ENCODE measurements at regions not wholly inside any gene's neighbourhood (a gene's known extent, or its start where the extent isn't known, plus 50 kb on each side); places are given as distances from the start of the nearest gene placed in this dataset.

DNA sequence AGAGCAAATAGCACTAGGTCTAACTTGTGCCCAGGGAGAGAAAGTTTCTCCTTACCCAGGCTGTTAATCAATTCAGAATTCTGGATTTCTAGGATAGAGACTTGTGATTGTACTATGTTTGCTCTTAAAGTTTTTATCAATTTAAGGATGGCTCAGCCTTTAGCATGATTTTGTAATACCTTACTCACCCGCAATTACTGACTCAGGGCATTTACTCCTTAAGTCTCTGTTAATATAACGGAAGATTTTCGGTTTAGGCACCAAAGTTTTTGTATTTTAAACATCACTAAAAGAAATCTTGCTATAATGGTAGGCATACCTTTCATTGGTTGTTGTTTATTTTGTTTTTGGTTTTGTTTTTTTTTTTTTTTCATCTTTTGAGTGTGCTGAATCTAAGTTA, 358.2 kb downstream of the RBM43 start:
- no peaks in the 10 kb centered on the region for H3K36me3 ChIP-seq
- WGBS, 2 donors (ENCODE audit: low coverage in 1 of 2) = 90 to 97% methylated on average over 3 of the region's 3 CpGs
- no peak for TF ChIP-seq POLR2A (IDR thresholded peaks at IDR 0.05)
- TF ChIP-seq EP300 (IDR thresholded peaks at IDR 0.05) = no peak
- TF ChIP-seq POLR2AphosphoS5 (IDR thresholded peaks at IDR 0.05) = no peak
- TF ChIP-seq, protein P1, sequence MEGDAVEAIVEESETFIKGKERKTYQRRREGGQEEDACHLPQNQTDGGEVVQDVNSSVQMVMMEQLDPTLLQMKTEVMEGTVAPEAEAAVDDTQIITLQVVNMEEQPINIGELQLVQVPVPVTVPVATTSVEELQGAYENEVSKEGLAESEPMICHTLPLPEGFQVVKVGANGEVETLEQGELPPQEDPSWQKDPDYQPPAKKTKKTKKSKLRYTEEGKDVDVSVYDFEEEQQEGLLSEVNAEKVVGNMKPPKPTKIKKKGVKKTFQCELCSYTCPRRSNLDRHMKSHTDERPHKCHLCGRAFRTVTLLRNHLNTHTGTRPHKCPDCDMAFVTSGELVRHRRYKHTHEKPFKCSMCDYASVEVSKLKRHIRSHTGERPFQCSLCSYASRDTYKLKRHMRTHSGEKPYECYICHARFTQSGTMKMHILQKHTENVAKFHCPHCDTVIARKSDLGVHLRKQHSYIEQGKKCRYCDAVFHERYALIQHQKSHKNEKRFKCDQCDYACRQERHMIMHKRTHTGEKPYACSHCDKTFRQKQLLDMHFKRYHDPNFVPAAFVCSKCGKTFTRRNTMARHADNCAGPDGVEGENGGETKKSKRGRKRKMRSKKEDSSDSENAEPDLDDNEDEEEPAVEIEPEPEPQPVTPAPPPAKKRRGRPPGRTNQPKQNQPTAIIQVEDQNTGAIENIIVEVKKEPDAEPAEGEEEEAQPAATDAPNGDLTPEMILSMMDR (IDR thresholded peaks at IDR 0.05) = no peak
- ATAC-seq = no peak
- no peak overlapping the region for H3K27ac ChIP-seq
- H3K9me3 ChIP-seq = peaks cover 0 to 31% (median 0%) of the 10 kb centered on the region in 3 donors
- H3K27me3 ChIP-seq = no peaks in the 10 kb centered on the region
- no peaks in the 10 kb centered on the region for H3K4me1 ChIP-seq
- no peak overlapping the region for H3K4me3 ChIP-seq

DNA sequence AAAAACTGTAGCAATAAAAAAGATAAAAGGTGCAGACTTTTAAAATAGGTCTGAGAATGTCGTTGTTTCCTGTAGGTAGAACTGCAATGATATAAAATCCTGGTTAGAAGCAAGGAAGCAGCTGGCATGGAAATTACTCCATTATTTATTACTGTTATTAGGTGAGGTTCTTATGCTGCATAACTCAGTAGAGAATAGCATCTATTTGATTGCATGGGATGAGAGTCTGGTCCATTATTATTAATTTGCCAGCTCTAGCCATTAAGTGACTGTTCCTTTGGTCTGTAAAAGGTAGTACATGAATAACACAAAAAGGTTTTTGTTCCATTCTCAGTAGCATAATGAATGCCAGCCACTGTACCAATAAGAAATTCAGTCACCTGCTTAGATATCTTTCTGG, 358.6 kb downstream of the RBM43 start:
- no peaks in the 10 kb centered on the region for H3K27me3 ChIP-seq
- no peak for ATAC-seq
- no peak overlapping the region for H3K4me3 ChIP-seq
- no peaks in the 10 kb centered on the region for H3K4me1 ChIP-seq
- WGBS, 2 donors (ENCODE audit: low coverage in 1 of 2) = 90 to 100% methylated on average over 1 of the region's 1 CpG
- no peak overlapping the region for H3K27ac ChIP-seq
- H3K9me3 ChIP-seq = peaks cover 0 to 31% (median 0%) of the 10 kb centered on the region in 3 donors
- TF ChIP-seq, protein P1 (IDR thresholded peaks at IDR 0.05) = no peak
- no peak for TF ChIP-seq POLR2AphosphoS5 (IDR thresholded peaks at IDR 0.05)
- TF ChIP-seq POLR2A (IDR thresholded peaks at IDR 0.05) = no peak
- TF ChIP-seq EP300 (IDR thresholded peaks at IDR 0.05) = no peak
- no peaks in the 10 kb centered on the region for H3K36me3 ChIP-seq

DNA sequence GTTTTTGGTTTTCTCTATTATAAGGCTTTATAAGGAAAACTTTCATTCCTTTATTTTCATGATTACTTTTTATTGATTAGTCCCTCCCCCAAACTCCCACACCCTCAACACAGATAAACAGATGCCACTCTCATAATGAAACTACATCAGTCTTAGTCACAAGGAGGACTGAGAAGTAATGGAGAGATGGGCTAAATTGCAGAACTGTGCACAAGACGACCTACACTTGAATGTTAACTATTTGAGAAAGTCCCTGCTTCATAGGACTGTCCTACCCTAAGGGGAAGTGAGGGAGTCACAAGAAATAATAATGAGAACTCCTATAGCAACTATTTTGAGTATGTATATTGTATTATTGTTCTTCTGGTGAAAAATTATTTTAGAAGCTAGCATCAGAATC, 360.8 kb downstream of the RBM43 start:
- Histone ChIP-seq H3K4me1 (no peaks in the 10 kb centered on the region), H3K36me3 (no peaks in the 10 kb centered on the region), H3K9me3 (peaks cover 0 to 31% (median 0%) of the 10 kb centered on the region in 3 donors), H3K4me3 (no peak overlapping the region), H3K27me3 (no peaks in the 10 kb centered on the region), H3K27ac (no peak overlapping the region)
- no peak for ATAC-seq
- 47 to 80% methylated on average over 1 of the region's 1 CpG for WGBS, 2 donors (ENCODE audit: low coverage in 1 of 2)
- TF ChIP-seq, protein P1 (IDR thresholded peaks at IDR 0.05) = no peak
- TF ChIP-seq POLR2AphosphoS5 (IDR thresholded peaks at IDR 0.05) (no peak), EP300 (IDR thresholded peaks at IDR 0.05) (no peak), POLR2A (IDR thresholded peaks at IDR 0.05) (no peak)

DNA sequence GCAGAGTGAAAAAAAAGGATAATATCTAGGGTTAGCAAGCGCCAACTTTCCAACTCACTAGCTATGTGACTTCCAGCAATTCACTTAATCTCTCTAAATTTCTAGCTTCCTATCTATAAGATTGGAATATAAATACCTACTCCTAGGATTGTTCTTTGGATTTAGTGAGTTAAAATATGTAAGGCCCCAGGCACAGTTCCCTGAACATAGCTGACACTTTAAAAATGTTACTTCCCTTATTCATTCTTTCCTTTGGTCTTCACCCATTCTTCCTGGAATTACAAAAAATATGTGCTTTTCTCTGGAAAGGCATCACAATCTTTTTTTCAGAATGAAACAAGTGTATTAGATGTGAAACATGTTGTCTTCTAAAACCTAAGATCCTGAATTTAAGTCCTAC, 365.7 kb downstream of the RBM43 start:
- H3K27me3 ChIP-seq = no peaks in the 10 kb centered on the region
- ATAC-seq = no peak
- 94 to 100% methylated on average over 1 of the region's 1 CpG for WGBS, 2 donors (ENCODE audit: low coverage in 1 of 2)
- H3K4me3 ChIP-seq = no peak overlapping the region
- H3K36me3 ChIP-seq = no peaks in the 10 kb centered on the region
- no peaks in the 10 kb centered on the region for H3K4me1 ChIP-seq
- H3K27ac ChIP-seq = no peak overlapping the region
- TF ChIP-seq, protein P1 (IDR thresholded peaks at IDR 0.05) = no peak
- no peak for TF ChIP-seq EP300 (IDR thresholded peaks at IDR 0.05)
- TF ChIP-seq POLR2AphosphoS5 (IDR thresholded peaks at IDR 0.05) = no peak
- no peak for TF ChIP-seq POLR2A (IDR thresholded peaks at IDR 0.05)
- peaks cover 0 to 17% (median 0%) of the 10 kb centered on the region in 3 donors for H3K9me3 ChIP-seq

DNA sequence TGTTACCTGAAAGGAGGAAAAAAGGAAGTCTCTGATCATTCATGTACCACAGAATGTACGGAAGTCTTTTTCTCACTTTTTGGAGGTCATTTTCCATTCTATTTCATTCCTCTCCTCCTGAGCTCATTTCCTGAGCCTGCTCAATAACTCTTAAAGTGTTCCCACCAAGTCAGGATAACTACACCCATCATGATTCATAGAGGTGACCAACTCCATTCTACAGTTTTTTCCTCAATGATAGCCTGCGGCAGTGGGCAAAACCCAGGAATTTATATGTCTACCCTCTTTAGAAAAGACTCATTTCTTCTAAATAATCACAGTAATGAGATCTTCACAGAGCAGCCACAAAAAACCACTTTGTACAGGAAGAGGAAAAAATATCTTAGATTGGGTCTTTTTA, 372.5 kb downstream of the RBM43 start:
- Histone ChIP-seq H3K27ac (no peak overlapping the region), H3K27me3 (no peaks in the 10 kb centered on the region), H3K4me1 (no peaks in the 10 kb centered on the region), H3K4me3 (no peak overlapping the region), H3K9me3 (no peaks in the 10 kb centered on the region), H3K36me3 (no peaks in the 10 kb centered on the region)
- WGBS, 2 donors (ENCODE audit: low coverage in 1 of 2) = 92 to 100% methylated on average over 2 of the region's 2 CpGs
- no peak for ATAC-seq
- no peak for TF ChIP-seq EP300 (IDR thresholded peaks at IDR 0.05)
- TF ChIP-seq, protein P1 (IDR thresholded peaks at IDR 0.05) = no peak
- no peak for TF ChIP-seq POLR2A (IDR thresholded peaks at IDR 0.05)
- no peak for TF ChIP-seq POLR2AphosphoS5 (IDR thresholded peaks at IDR 0.05)

Measured in gastroesophageal sphincter (tissue), 4 donors.